Coronary artery (tissue), 2 donors: ENCODE measurements at regions not wholly inside any gene's neighbourhood (a gene's known extent, or its start where the extent isn't known, plus 50 kb on each side); places are given as distances from the start of the nearest gene placed in this dataset.

Experiments
- DNase-seq: peaks from one replicate; pipeline ENCODE4 v3.0.0-alpha.2; 2017; ENCODE audit warnings: low spot score
- H3K27ac ChIP-seq, 2 donors: fragments of 200-600 bp; sonication (generic); one replicate each; pipeline ENCODE4 v1.5.1; 2016 to 2019
- H3K4me3 ChIP-seq: fragments of 200-600 bp; sonication (generic); 2 replicates; pipeline ENCODE4 v1.5.1; 2016; ENCODE audit warnings: mild to moderate bottlenecking, moderate library complexity
- CTCF ChIP-seq: fragments of 200-600 bp; sonication (generic); IDR thresholded peaks from one replicate; pipeline ENCODE4 v1.5.1; 2019; ENCODE audit warnings: antibody characterized with exemption

DNA sequence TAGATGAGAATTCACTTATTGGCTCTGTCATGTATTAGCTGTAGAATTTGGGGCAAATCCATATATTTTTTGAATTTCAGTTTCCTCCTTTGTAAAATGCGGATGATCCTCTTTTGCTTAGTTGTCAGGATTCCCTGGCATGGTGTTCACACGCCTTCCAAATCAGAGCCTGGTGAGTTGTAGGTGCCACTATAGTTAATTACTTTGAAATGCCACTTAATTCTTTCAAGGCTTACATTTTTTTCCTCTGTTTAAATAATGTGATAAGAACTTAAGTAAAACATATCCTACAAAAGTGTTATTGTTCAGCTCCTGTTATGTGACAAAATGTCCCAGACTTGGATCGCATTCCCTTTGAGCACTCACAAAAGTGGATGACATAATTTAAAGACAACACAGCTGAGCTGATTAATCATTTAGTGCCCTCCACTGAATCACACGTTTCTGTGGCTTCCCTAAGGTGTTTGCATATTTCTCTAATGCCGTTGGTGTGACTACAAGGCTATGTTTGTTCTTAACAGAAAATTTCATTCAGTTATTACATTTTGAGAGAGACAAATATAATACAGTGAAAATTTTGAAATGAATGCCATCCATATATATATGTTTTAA is 471.2 kb upstream of the CHST9 start:
- H3K27ac ChIP-seq, result no peak overlapping the region
- H3K4me3 ChIP-seq, result no peak overlapping the region
- no peak for TF ChIP-seq CTCF
- DNase-seq, result no peak

DNA sequence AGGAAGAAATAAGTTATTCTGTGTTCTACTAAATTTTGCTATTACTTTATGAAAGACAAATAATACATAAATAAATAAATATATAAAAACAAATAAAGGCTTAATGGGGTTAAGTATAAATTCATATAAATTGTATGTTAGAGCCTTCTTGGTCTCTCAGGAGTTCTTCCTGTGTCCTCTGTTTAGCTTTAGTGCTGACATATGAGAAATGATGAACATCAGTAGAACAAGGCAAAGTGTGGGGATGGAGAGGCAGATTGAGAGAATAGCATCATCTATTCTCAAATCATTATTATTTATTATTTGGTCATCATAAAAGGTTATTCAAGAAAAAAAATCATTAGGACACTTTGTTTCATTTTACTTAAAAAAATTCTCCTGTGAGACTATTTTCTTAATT is 468.1 kb upstream of the CHST9 start:
- no peak for DNase-seq
- Histone ChIP-seq H3K27ac (no peak overlapping the region), H3K4me3 (no peak overlapping the region)
- TF ChIP-seq CTCF, result no peak

- TF ChIP-seq CTCF, result no peak
- Histone ChIP-seq H3K27ac (no peak overlapping the region), H3K4me3 (no peak overlapping the region)
- no peak for DNase-seq
These were observed 467.5 kb upstream of the CHST9 start for GRCh38 chr18:27652480-27653121.

GRCh38 chr18:27649621-27650020 is 464.5 kb upstream of the CHST9 start:
- no peak for TF ChIP-seq CTCF
- no peak for DNase-seq
- H3K4me3 ChIP-seq, result no peak overlapping the region
- H3K27ac ChIP-seq, result no peak overlapping the region

DNA sequence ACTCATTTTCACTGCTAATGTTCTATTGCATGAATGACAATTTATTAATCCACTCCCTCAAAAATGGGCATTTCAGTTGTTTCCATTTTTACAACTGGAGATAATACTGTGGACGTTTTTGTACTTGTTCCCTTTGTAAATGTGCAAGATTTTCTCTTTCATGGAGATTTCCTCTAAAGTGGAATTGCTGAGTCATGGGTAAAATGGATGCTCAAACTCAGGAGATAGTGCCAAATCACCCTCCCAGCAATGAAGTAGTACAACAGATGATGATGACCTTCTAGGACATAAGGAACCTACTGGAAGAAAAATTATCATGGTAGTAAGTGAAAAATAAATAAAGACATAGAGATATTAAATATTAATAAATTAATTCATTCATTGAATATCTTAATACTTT is 460.8 kb upstream of the CHST9 start:
- no peak for DNase-seq
- Histone ChIP-seq H3K27ac (no peak overlapping the region), H3K4me3 (no peak overlapping the region)
- TF ChIP-seq CTCF, result no peak

DNA sequence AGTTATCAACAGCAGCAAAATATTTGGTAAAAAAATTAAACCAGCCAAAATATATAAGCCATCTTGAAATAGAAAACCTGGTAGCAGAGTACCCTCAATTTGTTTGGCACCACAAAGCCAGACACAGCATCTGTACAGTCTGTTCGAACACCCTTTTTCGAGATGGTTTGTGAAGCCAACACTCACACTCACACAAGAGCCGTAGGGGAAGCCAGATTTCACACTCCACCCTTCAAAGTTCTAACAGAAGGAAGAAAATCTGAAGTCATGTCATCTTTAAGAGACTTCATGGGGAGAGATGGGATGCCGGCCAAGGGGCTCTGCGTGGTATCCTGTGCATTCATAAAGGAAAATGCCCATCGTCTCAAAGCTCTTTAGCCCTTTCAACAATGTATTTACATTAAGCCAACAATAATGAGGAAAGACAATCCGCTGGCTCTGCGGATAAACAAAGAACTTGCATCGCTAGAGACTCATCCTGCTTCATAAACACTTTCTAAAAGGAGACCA is 451.5 kb upstream of the CHST9 start:
- TF ChIP-seq CTCF, result no peak
- DNase-seq, result no peak
- no peak overlapping the region for H3K27ac ChIP-seq
- H3K4me3 ChIP-seq, result no peak overlapping the region

DNA sequence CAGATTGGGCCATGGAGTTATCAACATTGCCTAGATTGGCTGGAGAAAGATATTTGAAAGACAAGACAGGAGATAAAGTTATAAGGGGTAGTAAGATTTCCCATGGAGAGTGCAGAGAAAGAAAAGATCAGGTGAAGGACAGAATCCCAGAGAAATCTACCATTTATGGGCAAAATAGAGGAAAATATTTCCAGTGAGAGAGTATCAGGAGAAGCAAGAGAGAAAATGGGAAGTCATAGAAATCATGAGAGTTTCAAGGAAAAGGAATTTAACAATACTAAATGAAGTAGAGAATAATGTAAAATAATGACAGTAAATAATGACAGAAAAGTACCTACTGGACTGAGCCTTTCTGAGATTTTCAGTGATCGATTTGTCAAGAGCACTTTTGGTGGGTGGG is 447.6 kb upstream of the CHST9 start:
- TF ChIP-seq CTCF, result no peak
- no peak for DNase-seq
- Histone ChIP-seq H3K27ac (no peak overlapping the region), H3K4me3 (no peak overlapping the region)
